PC-3 (cell line): ENCODE measurements at regions not wholly inside any gene's neighbourhood (a gene's known extent, or its start where the extent isn't known, plus 50 kb on each side); places are given as distances from the start of the nearest gene placed in this dataset.

Experiments
- ATAC-seq: fragments of 200-7000 bp; cut with Tn5 transposase; 2 replicates; pipeline ENCODE4 v1.9.1; 2020; ENCODE audit warnings: mild to moderate bottlenecking, moderate library complexity
- BruUV-seq: library from RNA; stranded (reverse); fragments of 400-500 nt; replicated peaks from 2 replicates; lab custom pipeline; 2021; lab: Mats Ljungman, UMichigan
- CTCF ChIA-PET: fragments of 300-600 bp; sonication (Branson Sonifier 250); formaldehyde crosslinking; loops from one replicate; lab custom pipeline; 2022; ENCODE audit warnings: antibody characterized with exemption; lab: Charles Lee
- POLR2A ChIA-PET: fragments of 300-600 bp; sonication (Branson Sonifier 250); formaldehyde crosslinking; loops from one replicate; lab custom pipeline; 2022; ENCODE audit warnings: antibody characterized with exemption; ENCODE audit not compliant: unreplicated experiment; lab: Charles Lee
- DNase-seq: peaks from one replicate; pipeline ENCODE4 v3.0.0-alpha.2; 2015
- H2AFZ ChIP-seq: fragments of 300-600 bp; sonication (generic); 2 replicates; pipeline ENCODE4 v1.6.0; 2016; ENCODE audit warnings: antibody characterized with exemption, low read length
- H3F3A ChIP-seq: fragments of 300-600 bp; sonication (generic); one replicate; pipeline ENCODE4 v1.6.0; 2017; ENCODE audit warnings: antibody characterized with exemption, low read length, control low read depth, mild to moderate bottlenecking; ENCODE audit not compliant: unreplicated experiment
- H3K27ac ChIP-seq: fragments of 300-600 bp; sonication (generic); 2 replicates; pipeline ENCODE4 v1.5.1; 2016; ENCODE audit warnings: mild to moderate bottlenecking, low read length
- H3K27me3 ChIP-seq: fragments of 300-600 bp; sonication (generic); 2 replicates; pipeline ENCODE4 v1.6.1; 2016; ENCODE audit warnings: low read length, mixed read lengths
- H3K36me3 ChIP-seq: fragments of 300-600 bp; sonication (generic); 2 replicates; pipeline ENCODE4 v1.6.1; 2016; ENCODE audit warnings: low read depth, mixed run types, low read length, mixed read lengths
- H3K4me1 ChIP-seq: fragments of 300-600 bp; sonication (generic); 2 replicates; pipeline ENCODE4 v1.5.1; 2016; ENCODE audit warnings: low read length; ENCODE audit not compliant: insufficient read depth
- H3K4me2 ChIP-seq: fragments of 300-600 bp; sonication (generic); 2 replicates; pipeline ENCODE4 v1.6.0; 2016; ENCODE audit warnings: low read length
- H3K4me3 ChIP-seq: fragments of 300-600 bp; sonication (generic); 2 replicates; pipeline ENCODE4 v1.5.1; 2016; ENCODE audit warnings: mild to moderate bottlenecking, low read length, mixed read lengths
- H3K79me2 ChIP-seq: fragments of 300-600 bp; sonication (generic); 2 replicates; pipeline ENCODE4 v1.6.1; 2017; ENCODE audit warnings: low read length, mixed read lengths
- H3K9ac ChIP-seq: fragments of 300-600 bp; sonication (generic); 2 replicates; pipeline ENCODE4 v1.6.0; 2016; ENCODE audit warnings: mild to moderate bottlenecking, low read length
- H3K9me2 ChIP-seq: fragments of 300-600 bp; sonication (generic); replicated peaks from 2 replicates; pipeline ENCODE4 v1.6.1; 2016; ENCODE audit warnings: mixed run types, low read length, mixed read lengths
- H3K9me3 ChIP-seq: fragments of 300-600 bp; sonication (generic); 2 replicates; pipeline ENCODE4 v1.6.1; 2016; ENCODE audit warnings: low read length, mixed read lengths
- H4K20me1 ChIP-seq: fragments of 300-600 bp; sonication (generic); 2 replicates; pipeline ENCODE4 v1.6.1; 2016; ENCODE audit warnings: low read length, mixed read lengths
- EZH2 ChIP-seq: fragments of 300-600 bp; sonication (generic); IDR thresholded peaks from one replicate; pipeline ENCODE4 v1.6.1; 2017; ENCODE audit warnings: antibody characterized with exemption, mild to moderate bottlenecking, low read length; ENCODE audit not compliant: unreplicated experiment
- EZH2phosphoT487 ChIP-seq: fragments of 300-600 bp; sonication (generic); IDR thresholded peaks from 2 replicates; pipeline ENCODE4 v1.6.1; 2018; ENCODE audit warnings: mild to moderate bottlenecking, antibody characterized with exemption, low read length, borderline replicate concordance
- intact Hi-C: fragments of 100-400 bp; cut with micrococcal nuclease; formaldehyde crosslinking; loops from 2 replicates; pipeline ENCODE4 v1.9.0; 2023
- TF ChIP-seq, protein P1 (sequence below): fragments of 300-600 bp; sonication (generic); conservative IDR thresholded peaks from 2 replicates; pipeline ENCODE4 v1.5.1; 2017; ENCODE audit warnings: antibody characterized with exemption, low read depth, mild to moderate bottlenecking, low read length

DNA sequence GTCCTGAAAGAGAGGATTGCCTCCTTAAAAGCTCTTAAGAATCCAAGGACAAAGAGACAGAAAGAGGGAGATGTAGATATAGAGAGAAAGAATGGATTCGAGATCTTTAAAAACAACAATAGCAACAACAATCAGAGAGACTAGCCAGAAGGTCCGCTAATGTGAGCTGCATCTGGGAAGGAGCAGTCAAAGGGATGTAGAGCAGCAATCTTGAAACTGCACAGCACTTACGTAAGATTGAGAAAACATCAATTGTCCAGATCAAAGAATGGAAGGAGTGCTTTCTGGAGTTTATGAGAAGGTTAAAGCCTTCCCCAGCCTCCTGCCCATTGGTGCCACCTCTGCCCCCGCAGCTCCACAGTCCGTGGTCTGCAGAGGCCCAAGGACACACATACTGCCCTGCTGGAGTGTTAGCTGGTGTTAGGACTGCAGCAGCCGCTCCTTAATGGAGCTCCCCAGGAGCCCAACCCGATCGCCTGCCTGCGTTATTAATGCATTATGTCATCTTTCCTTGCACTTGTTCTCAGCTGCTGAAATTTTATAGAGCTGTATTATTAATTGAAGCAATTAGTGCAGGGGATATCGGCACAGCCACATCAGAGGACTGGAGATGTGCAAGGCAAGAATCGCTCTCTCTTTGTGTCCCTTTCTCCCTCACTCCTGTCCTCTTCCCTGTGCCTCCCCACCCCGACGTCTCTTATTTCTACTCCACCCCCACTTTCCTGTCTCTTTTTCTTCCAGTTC is 73.0 kb upstream of the CALM2 start:
- peak overlapping the region; percentile 63 for H2AFZ ChIP-seq
- ChIA-PET CTCF (interaction anchor here (0.6 to 0.7 kb wide), 2 partner anchors 23 to 76 kb away, joined by 3 to 5 read pairs; no protein-coding TSS in a partner anchor), POLR2A (no interaction called here)

DNA sequence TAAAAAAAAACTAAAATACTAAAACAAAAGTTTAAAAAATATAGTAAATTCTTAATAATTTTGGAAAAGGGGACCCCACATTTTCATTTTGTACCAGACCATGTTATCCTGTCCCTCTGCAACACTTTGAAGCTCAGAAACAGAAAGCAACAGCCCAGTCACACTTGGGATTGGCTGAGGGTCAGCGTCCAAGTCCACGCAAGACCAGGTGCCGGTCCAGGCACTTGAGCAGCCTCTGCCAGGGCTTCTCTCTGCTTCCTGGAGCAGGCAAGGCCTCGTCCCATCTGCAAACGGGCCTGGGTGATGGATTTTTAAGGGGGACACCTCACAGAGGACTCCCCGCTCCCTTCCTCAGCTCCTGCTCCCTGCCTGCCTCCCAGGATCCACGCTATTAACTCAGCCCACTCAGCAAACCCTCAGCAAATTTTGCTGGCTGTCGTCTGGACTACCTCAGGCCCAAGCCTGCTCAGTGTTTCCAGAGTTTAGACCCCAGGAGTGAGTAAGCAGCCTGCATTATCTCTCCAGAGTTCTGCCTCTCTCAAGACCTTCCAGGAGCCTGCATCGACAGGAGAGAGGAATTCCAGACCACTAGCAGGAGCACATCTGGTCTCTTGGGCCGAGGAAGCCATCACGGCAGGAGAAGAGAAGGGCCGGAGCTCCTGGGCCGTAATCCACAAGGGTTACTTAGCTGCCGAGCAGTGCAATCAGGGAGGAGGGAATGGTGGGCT is 67.4 kb upstream of the CALM2 start:
- TF ChIP-seq EZH2phosphoT487 (no peak), EZH2 (no peak)
- TF ChIP-seq, protein P1, sequence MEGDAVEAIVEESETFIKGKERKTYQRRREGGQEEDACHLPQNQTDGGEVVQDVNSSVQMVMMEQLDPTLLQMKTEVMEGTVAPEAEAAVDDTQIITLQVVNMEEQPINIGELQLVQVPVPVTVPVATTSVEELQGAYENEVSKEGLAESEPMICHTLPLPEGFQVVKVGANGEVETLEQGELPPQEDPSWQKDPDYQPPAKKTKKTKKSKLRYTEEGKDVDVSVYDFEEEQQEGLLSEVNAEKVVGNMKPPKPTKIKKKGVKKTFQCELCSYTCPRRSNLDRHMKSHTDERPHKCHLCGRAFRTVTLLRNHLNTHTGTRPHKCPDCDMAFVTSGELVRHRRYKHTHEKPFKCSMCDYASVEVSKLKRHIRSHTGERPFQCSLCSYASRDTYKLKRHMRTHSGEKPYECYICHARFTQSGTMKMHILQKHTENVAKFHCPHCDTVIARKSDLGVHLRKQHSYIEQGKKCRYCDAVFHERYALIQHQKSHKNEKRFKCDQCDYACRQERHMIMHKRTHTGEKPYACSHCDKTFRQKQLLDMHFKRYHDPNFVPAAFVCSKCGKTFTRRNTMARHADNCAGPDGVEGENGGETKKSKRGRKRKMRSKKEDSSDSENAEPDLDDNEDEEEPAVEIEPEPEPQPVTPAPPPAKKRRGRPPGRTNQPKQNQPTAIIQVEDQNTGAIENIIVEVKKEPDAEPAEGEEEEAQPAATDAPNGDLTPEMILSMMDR, result no peak
- H3K36me3 ChIP-seq, result no peaks in the 10 kb centered on the region
- ChIA-PET CTCF (no interaction called here), POLR2A (no interaction called here)
- H3K9ac ChIP-seq, result no peak overlapping the region
- H3K4me3 ChIP-seq, result no peak overlapping the region
- no peaks in the 10 kb centered on the region for H4K20me1 ChIP-seq
- H3K79me2 ChIP-seq, result no peaks in the 10 kb centered on the region
- no peaks in the 10 kb centered on the region for H3F3A ChIP-seq
- no peaks in the 10 kb centered on the region for H3K9me3 ChIP-seq
- H2AFZ ChIP-seq, result no peak overlapping the region
- H3K4me1 ChIP-seq, result no peaks in the 10 kb centered on the region; the same call in 1 of the 2 replicates
- no peaks in the 10 kb centered on the region for H3K27me3 ChIP-seq
- H3K4me2 ChIP-seq, result no peak overlapping the region
- no peak overlapping the region for H3K27ac ChIP-seq
- H3K9me2 ChIP-seq, result no peaks in the 10 kb centered on the region
- no peak for ATAC-seq
- intact Hi-C loops, result no loop called here
- no peak for DNase-seq
- no TSS peak for BruUV-seq

More for the DNA sequence above, 73.0 kb upstream of the CALM2 start:
- Histone ChIP-seq H4K20me1 (no peaks in the 10 kb centered on the region), H3K4me3 (no peak overlapping the region), H3K9me2 (no peaks in the 10 kb centered on the region), H3F3A (no peaks in the 10 kb centered on the region), H3K27me3 (no peaks in the 10 kb centered on the region), H3K9ac (no peak overlapping the region), H3K36me3 (no peaks in the 10 kb centered on the region), H3K79me2 (no peaks in the 10 kb centered on the region), H3K27ac (no peak overlapping the region), H3K4me1 (peaks cover 28% of the 10 kb centered on the region), H3K4me2 (peak overlapping the region; percentile 37), H3K9me3 (no peaks in the 10 kb centered on the region)
- no peak for TF ChIP-seq EZH2phosphoT487
- TF ChIP-seq, protein P1, result no peak
- TF ChIP-seq EZH2, result no peak
- BruUV-seq, result no TSS peak
- ATAC-seq (peak; percentile 69), DNase-seq (peak; percentile 29)
- intact Hi-C loops, result no loop called here
